ENCODE measurements at regions not wholly inside any gene's neighbourhood (a gene's known extent, or its start where the extent isn't known, plus 50 kb on each side); places are given as distances from the start of the nearest gene placed in this dataset.
A peak's percentile ranks its signal among the peaks of the same experiment; 100 is the strongest.
"Not testable (repeated sequence)": the region's sequence is repeated elsewhere in the genome, so short reads cannot be mapped to it uniquely, and the experiment has no call there.

DNA sequence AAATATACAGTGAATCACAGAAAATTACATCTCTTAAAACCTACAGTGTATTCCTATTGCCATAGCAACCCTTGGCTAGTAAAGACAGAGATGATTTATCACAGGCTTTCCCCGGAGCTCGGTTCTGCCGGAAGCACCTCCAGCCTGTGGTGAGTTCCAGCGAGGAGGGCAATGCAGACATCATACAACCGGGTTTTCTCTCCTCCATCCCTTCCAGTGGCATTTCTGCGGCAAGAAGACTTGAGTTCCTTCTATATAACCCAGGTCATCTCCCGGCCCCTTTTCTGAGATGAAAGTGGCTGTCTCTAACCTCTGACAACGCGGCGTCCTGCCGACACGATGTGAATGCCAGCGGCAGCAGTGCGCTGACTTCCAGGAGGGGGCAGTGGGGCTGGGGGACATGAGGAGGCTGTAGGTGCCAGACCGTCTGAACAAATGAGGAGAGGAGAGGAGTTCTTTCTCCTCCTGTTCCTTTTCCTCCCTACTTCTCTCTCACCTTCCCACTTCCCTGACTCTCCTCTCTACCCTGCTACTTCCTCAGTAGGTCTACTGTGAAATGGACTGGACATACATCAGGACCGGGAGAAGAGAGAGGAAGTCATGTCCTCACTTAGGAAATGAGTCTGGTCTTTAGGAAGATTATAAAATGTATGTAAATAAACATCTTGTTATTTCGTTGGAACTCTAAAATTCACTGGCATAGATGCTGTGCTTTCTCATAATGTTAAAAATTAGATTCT, 68.6 kb upstream of the MAX start:
- H3K27me3 Mint-ChIP-seq = peaks cover 5 to 16% (median 9%) of the 10 kb centered on the region in 5 donors
- H3K9me3 Mint-ChIP-seq = no peaks in the 10 kb centered on the region
- peak in 7 of 10 donors; percentile 2 to 68 (median 38) for DNase-seq
- H3K4me1 Mint-ChIP-seq = peaks cover 5 to 15% (median 11%) of the 10 kb centered on the region in 4 donors
- H3K4me3 Mint-ChIP-seq = peak overlapping the region; percentile 49 to 86 (median 72)
- POLR2A ChIA-PET = no interaction called here
- peak overlapping the region in 5 of 10 donors; percentile 4 to 63 (median 58) for H3K27ac Mint-ChIP-seq
- ATAC-seq = peak; percentile 84 to 88
- H3K36me3 Mint-ChIP-seq = no peaks in the 10 kb centered on the region

- Mint-ChIP-seq H3K27ac (peak overlapping the region in 1 of 10 donors; percentile 0), H3K36me3 (no peaks in the 10 kb centered on the region), H3K4me1 (peaks cover 5 to 13% (median 11%) of the 10 kb centered on the region in 4 donors), H3K9me3 (no peaks in the 10 kb centered on the region), H3K27me3 (peaks cover 5 to 16% (median 9%) of the 10 kb centered on the region in 5 donors), H3K4me3 (no peak overlapping the region)
- POLR2A ChIA-PET = no interaction called here
- no peak for ATAC-seq
- no peak for DNase-seq
These were observed 71.8 kb upstream of the MAX start for GRCh38 chr14:65173973-65174693.

DNA sequence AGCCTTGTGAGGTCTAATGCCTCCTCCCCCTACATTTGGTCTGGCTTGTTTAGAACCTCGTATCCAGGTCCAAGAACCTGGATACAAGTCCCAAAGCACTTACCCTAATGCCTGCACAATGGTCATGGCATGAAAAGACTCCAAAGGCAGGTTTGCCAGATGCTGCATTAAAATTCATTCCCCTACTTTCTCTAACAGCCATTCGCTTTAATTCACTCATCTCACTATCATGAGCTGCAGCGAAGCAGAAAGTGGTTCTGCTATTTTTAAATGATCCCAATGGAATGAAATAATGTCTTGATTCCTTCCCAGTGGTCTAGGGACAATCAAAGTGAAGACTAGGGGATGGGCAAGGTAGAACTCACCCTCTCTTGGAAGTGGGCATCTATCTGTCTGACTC, 72.5 kb upstream of the MAX start:
- H3K4me1 Mint-ChIP-seq = peaks cover 5 to 15% (median 11%) of the 10 kb centered on the region in 4 donors
- H3K4me3 Mint-ChIP-seq = no peak overlapping the region
- DNase-seq = no peak
- no peak overlapping the region for H3K27ac Mint-ChIP-seq
- H3K27me3 Mint-ChIP-seq = peaks cover 5 to 16% (median 9%) of the 10 kb centered on the region in 5 donors
- no peak for ATAC-seq
- POLR2A ChIA-PET = no interaction called here
- no peaks in the 10 kb centered on the region for H3K9me3 Mint-ChIP-seq
- no peaks in the 10 kb centered on the region for H3K36me3 Mint-ChIP-seq

DNA sequence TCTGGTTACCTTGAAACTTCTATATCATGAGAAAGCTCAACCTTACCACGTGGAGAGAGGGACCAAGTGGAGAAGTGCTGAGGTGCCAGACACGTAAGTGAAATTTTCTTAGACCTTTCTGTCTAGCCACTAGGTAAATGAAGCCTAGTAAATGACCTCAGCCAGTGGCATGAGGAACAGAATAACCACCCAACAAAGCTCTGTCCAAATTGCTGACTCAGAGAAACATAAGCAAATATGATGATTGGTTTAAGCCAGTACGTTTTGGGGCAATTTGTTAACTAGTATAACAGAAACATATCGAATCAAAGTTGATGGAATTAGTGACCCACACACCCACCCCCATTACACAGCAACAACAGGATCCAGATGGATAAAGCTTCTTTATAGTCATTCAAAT, 75.2 kb upstream of the MAX start:
- peaks cover 0 to 8% (median 4%) of the 10 kb centered on the region in 3 donors for H3K36me3 Mint-ChIP-seq
- no peak overlapping the region for H3K4me3 Mint-ChIP-seq
- POLR2A ChIA-PET = interaction anchor here (0.6 kb wide), 1 partner anchor 53 kb away, joined by 5 read pairs; no protein-coding TSS in a partner anchor
- H3K9me3 Mint-ChIP-seq = peaks cover 0 to 15% (median 10%) of the 10 kb centered on the region in 9 donors
- ATAC-seq = no peak
- DNase-seq = no peak
- peaks cover 0 to 8% (median 0%) of the 10 kb centered on the region in 4 donors for H3K4me1 Mint-ChIP-seq
- no peak overlapping the region for H3K27ac Mint-ChIP-seq
- no peaks in the 10 kb centered on the region for H3K27me3 Mint-ChIP-seq

- peaks cover 0 to 14% (median 6%) of the 10 kb centered on the region in 3 donors for H3K36me3 Mint-ChIP-seq
- peaks cover 0 to 21% (median 13%) of the 10 kb centered on the region in 9 donors for H3K9me3 Mint-ChIP-seq
- H3K4me3 Mint-ChIP-seq, ATAC-seq, DNase-seq, H3K4me1 Mint-ChIP-seq, H3K27me3 Mint-ChIP-seq, POLR2A ChIA-PET: not testable (repeated sequence)
- H3K27ac Mint-ChIP-seq = peak overlapping the region in 1 of 10 donors; percentile 3
These were observed 76.9 kb upstream of the MAX start for GRCh38 chr14:65179231-65179630.

- peaks cover 0 to 14% (median 6%) of the 10 kb centered on the region in 3 donors for H3K36me3 Mint-ChIP-seq
- no peak overlapping the region for H3K4me3 Mint-ChIP-seq
- DNase-seq (no peak), ATAC-seq (no peak)
- no peaks in the 10 kb centered on the region for H3K27me3 Mint-ChIP-seq
- peaks cover 0 to 21% (median 13%) of the 10 kb centered on the region in 9 donors for H3K9me3 Mint-ChIP-seq
- POLR2A ChIA-PET = no interaction called here
- H3K27ac Mint-ChIP-seq = peak overlapping the region in 1 of 10 donors; percentile 32
- peaks cover 0 to 8% (median 0%) of the 10 kb centered on the region in 4 donors for H3K4me1 Mint-ChIP-seq
These were observed 77.8 kb upstream of the MAX start for GRCh38 chr14:65179918-65180724.

DNA sequence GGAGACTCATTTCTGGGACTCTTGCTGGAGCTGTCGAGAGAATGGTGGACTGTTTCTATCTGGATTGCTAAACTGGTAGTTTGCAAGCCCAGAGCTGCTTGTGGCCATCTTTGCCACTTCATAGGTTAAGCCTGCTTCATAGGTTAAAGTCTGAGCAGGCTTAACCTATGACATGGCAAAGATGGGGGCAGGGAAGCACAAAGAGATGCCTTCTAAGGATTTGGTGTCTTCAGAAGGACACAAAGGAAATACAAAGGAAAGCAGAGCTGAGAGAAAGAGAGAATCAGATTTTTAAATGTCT, 78.4 kb upstream of the MAX start:
- no peak for DNase-seq
- no peak for ATAC-seq
- peaks cover 0 to 14% (median 6%) of the 10 kb centered on the region in 3 donors for H3K36me3 Mint-ChIP-seq
- peaks cover 0 to 21% (median 13%) of the 10 kb centered on the region in 9 donors for H3K9me3 Mint-ChIP-seq
- H3K4me3 Mint-ChIP-seq = no peak overlapping the region
- H3K27me3 Mint-ChIP-seq = peaks cover 0 to 1% (median 0%) of the 10 kb centered on the region in 5 donors
- POLR2A ChIA-PET = no interaction called here
- peaks cover 0 to 8% (median 0%) of the 10 kb centered on the region in 4 donors for H3K4me1 Mint-ChIP-seq
- peak overlapping the region in 1 of 10 donors; percentile 32 for H3K27ac Mint-ChIP-seq

DNA sequence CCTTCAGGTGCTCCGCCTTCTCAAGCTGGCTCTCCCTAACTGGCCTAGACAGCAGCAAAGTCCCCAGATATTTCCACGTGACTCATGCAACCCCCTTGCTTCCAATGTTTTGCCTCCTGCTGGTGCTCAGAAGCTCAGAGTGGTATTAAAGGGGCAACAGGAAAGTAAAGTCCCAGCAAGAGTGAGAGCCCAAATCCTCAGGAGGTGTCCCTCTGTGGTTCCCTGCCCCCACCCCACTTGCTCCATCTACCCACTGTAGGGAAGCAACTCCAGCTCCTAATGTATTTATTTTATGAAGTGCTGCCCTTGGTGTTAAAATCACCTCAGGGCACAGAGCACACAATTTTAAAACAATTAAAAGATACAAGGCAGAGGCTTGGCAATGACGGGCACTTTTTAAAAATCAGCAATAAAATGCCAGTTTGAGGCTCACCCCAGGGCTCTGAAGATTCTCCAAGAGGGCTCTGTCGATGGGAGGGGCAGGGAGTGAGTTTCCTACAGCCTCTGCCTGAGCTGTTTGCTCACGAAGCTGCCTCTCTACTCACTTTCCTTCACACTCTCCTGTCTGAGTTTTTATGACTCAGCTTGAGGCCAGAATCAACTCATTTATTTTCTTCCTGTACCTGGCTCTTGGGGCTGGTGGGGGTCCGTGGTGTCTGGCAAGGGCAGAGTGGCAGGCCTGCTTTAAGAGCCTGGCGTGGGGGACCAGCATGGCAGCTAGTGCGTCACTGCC, 81.9 kb upstream of the MAX start:
- no peak overlapping the region for H3K27ac Mint-ChIP-seq
- DNase-seq (no peak), ATAC-seq (no peak)
- peaks cover 0 to 14% (median 6%) of the 10 kb centered on the region in 3 donors for H3K36me3 Mint-ChIP-seq
- H3K27me3 Mint-ChIP-seq = peaks cover 0 to 9% (median 0%) of the 10 kb centered on the region in 5 donors
- H3K9me3 Mint-ChIP-seq = peaks cover 0 to 21% (median 13%) of the 10 kb centered on the region in 9 donors
- POLR2A ChIA-PET = interaction anchor here (0.6 kb wide), 1 partner anchor 11 kb away, joined by 3 read pairs; no protein-coding TSS in a partner anchor
- H3K4me1 Mint-ChIP-seq = peaks cover 0 to 16% (median under 1%) of the 10 kb centered on the region in 4 donors
- no peak overlapping the region for H3K4me3 Mint-ChIP-seq

GRCh38 chr14:65185829-65186228, 83.5 kb upstream of the MAX start:
- peaks cover 0 to 21% (median 13%) of the 10 kb centered on the region in 9 donors for H3K9me3 Mint-ChIP-seq
- H3K27me3 Mint-ChIP-seq = peaks cover 0 to 9% (median 0%) of the 10 kb centered on the region in 5 donors
- ATAC-seq (no peak), DNase-seq (no peak)
- H3K4me1 Mint-ChIP-seq = peaks cover 0 to 9% (median under 1%) of the 10 kb centered on the region in 4 donors
- H3K27ac Mint-ChIP-seq = no peak overlapping the region
- H3K36me3 Mint-ChIP-seq = peaks cover 0 to 14% (median 6%) of the 10 kb centered on the region in 3 donors
- no peak overlapping the region for H3K4me3 Mint-ChIP-seq
- POLR2A ChIA-PET = no interaction called here

DNA sequence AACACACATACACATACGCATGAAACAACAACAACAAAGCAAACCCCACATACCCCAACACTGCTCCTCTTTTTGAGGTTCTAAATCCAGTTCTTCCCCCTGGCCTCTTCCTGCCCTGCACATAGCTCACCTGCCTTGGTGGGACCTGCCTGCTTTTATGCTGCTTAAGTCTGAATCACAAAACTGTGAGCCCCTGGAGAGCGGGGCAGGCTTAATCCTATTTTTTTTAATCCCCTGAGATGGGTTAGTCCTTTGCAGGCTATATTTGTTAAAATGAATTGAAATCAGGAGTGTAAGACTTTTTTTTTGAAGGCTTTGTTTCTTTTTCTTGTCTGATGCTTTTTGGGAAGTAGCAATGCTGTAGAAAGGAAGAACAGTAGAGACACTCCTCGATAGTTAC, 84.6 kb upstream of the MAX start:
- Mint-ChIP-seq H3K27me3 (peaks cover 0 to 9% (median 0%) of the 10 kb centered on the region in 5 donors), H3K4me3 (no peak overlapping the region), H3K36me3 (peaks cover 0 to 12% (median 4%) of the 10 kb centered on the region in 3 donors), H3K4me1 (peaks cover 0 to 9% (median under 1%) of the 10 kb centered on the region in 4 donors), H3K27ac (no peak overlapping the region), H3K9me3 (peaks cover 0 to 12% (median 10%) of the 10 kb centered on the region in 9 donors)
- DNase-seq (no peak), ATAC-seq (no peak)
- POLR2A ChIA-PET = no interaction called here

DNA sequence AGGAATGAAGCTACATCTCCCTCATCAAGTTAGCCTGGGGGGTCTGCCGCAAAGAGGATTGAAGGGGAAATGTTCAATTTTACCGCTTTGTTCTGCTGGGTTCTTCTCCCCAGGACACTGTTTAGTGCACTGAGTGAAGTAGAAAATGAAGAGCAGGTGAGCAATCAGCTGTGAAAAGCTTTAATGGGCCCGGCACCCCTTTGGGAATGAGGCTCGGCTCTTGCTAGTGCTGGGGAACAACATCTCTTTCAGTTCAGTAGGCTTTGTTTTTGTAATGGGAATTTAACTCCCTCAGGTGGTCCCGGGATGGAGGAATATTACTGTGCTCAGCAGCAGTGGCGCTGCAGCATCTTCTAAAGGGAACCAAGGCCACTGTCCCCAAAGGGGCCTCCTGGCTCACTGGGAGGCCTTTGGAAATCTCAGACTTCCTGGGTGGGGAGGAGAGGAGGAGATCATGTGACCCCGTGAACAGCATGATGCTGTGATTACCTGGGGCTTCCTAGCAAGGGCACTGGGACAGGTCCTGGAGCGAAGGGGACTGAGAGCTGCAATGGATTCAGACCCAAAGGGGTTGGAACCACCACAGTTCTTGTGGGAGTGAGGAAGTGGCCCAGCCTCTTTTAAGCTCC, 85.2 kb upstream of the MAX start:
- Mint-ChIP-seq H3K4me3 (no peak overlapping the region), H3K27ac (no peak overlapping the region), H3K27me3 (peaks cover 0 to 9% (median 0%) of the 10 kb centered on the region in 5 donors), H3K36me3 (peaks cover 0 to 6% (median 2%) of the 10 kb centered on the region in 3 donors), H3K9me3 (peaks cover 0 to 6% (median 5%) of the 10 kb centered on the region in 9 donors), H3K4me1 (peaks cover 0 to 9% (median under 1%) of the 10 kb centered on the region in 4 donors)
- DNase-seq = no peak
- POLR2A ChIA-PET = interaction anchor here (0.7 kb wide), 2 partner anchors 17 to 1132 kb away, joined by 3 to 5 read pairs; no protein-coding TSS in a partner anchor
- ATAC-seq = no peak
